Suppressor macrophage treated with lipopolysaccharide for 1 hour (primary cell): ENCODE measurements at regions not wholly inside any gene's neighbourhood (a gene's known extent, or its start where the extent isn't known, plus 50 kb on each side); places are given as distances from the start of the nearest gene placed in this dataset.

Experiments used
- DNase-seq, 3 donors: peaks; one replicate each; pipeline ENCODE4 v3.0.0-alpha.2; 2020 to 2022

- no peak for DNase-seq
Observed at GRCh38 chr5:175021841-175022625, 297.7 kb downstream of the MSX2 start.

- no peak for DNase-seq
Observed at GRCh38 chr5:175021321-175021720, 296.9 kb downstream of the MSX2 start.

- peak; percentile 4 to 30 (median 27) for DNase-seq
Observed at GRCh38 chr5:175015028-175015685, 290.8 kb downstream of the MSX2 start.

GRCh38 chr5:175013251-175013650 lies 288.9 kb downstream of the MSX2 start:
- DNase-seq: no peak

- DNase-seq: no peak
Observed at GRCh38 chr5:175012267-175012666, 287.9 kb downstream of the MSX2 start.

GRCh38 chr5:175003531-175003930 lies 279.1 kb downstream of the MSX2 start:
- peak in 2 of 3 donors; percentile 3 to 5 for DNase-seq

GRCh38 chr5:175001876-175002645 lies 277.7 kb downstream of the MSX2 start:
- DNase-seq: no peak

- no peak for DNase-seq
Observed at GRCh38 chr5:175001311-175001710, 276.9 kb downstream of the MSX2 start.

GRCh38 chr5:174999581-174999980 lies 275.2 kb downstream of the MSX2 start:
- no peak for DNase-seq

GRCh38 chr5:174998131-174998730 lies 273.8 kb downstream of the MSX2 start:
- DNase-seq: no peak

- no peak for DNase-seq
Observed at GRCh38 chr5:174997688-174998087, 273.3 kb downstream of the MSX2 start.

- no peak for DNase-seq
Observed at GRCh38 chr5:174996941-174997340, 272.6 kb downstream of the MSX2 start.

GRCh38 chr5:174995827-174996226 lies 271.4 kb downstream of the MSX2 start:
- DNase-seq: no peak

GRCh38 chr5:174991847-174992246 lies 267.5 kb downstream of the MSX2 start:
- DNase-seq: no peak

GRCh38 chr5:174990909-174991308 lies 266.5 kb downstream of the MSX2 start:
- no peak for DNase-seq

- DNase-seq: no peak
Observed at GRCh38 chr5:174987443-174988012, 263.1 kb downstream of the MSX2 start.

- DNase-seq: no peak
Observed at GRCh38 chr5:174984863-174985262, 260.5 kb downstream of the MSX2 start.

GRCh38 chr5:174982485-174982884 lies 258.1 kb downstream of the MSX2 start:
- DNase-seq: no peak

GRCh38 chr5:174981416-174981815 lies 257.0 kb downstream of the MSX2 start:
- DNase-seq: no peak

- DNase-seq: no peak
Observed at GRCh38 chr5:174980952-174981351, 256.6 kb downstream of the MSX2 start.

GRCh38 chr5:174972291-174972690 lies 247.9 kb downstream of the MSX2 start:
- no peak for DNase-seq

GRCh38 chr5:174971210-174971609 lies 246.8 kb downstream of the MSX2 start:
- peak in 1 of 3 donors; percentile 1 for DNase-seq

GRCh38 chr5:174970502-174970901 lies 246.1 kb downstream of the MSX2 start:
- no peak for DNase-seq
